ENCODE measurements at regions not wholly inside any gene's neighbourhood (a gene's known extent, or its start where the extent isn't known, plus 50 kb on each side); places are given as distances from the start of the nearest gene placed in this dataset.
"Not testable (repeated sequence)": the region's sequence is repeated elsewhere in the genome, so short reads cannot be mapped to it uniquely, and the experiment has no call there.

GRCh38 chr10:3382092-3382491 is 209.5 kb upstream of the PITRM1 start:
- no peak for DNase-seq
- no peak overlapping the region for H3K4me3 ChIP-seq (ENCODE audit: low read length)
- no peaks in the 10 kb centered on the region for H3K4me1 ChIP-seq (ENCODE audit: control insufficient read depth, insufficient read depth, low read length)
- H3K27ac ChIP-seq (ENCODE audit: low read length), result no peak overlapping the region
- no peaks in the 10 kb centered on the region for H3K27me3 ChIP-seq (ENCODE audit: control insufficient read depth, insufficient read depth, low read length)
- WGBS (ENCODE audit: insufficient coverage), result 77% methylated on average over 2 of the region's 2 CpGs
- no peaks in the 10 kb centered on the region for H3K36me3 ChIP-seq (ENCODE audit: control insufficient read depth, insufficient read depth, low read length)
- H3K9me3 ChIP-seq (replicated peaks; ENCODE audit: control insufficient read depth, low read depth, low read length), result peaks cover 15% of the 10 kb centered on the region

GRCh38 chr10:3380406-3381050 is 207.9 kb upstream of the PITRM1 start:
- H3K27ac ChIP-seq (ENCODE audit: low read length), result no peak overlapping the region
- DNase-seq, result no peak
- no peak overlapping the region for H3K4me3 ChIP-seq (ENCODE audit: low read length)
- no peaks in the 10 kb centered on the region for H3K27me3 ChIP-seq (ENCODE audit: control insufficient read depth, insufficient read depth, low read length)
- WGBS (ENCODE audit: insufficient coverage), result 95% methylated on average over 4 of the region's 7 CpGs
- peaks cover 10% of the 10 kb centered on the region for H3K9me3 ChIP-seq (replicated peaks; ENCODE audit: control insufficient read depth, low read depth, low read length)
- H3K4me1 ChIP-seq (ENCODE audit: control insufficient read depth, insufficient read depth, low read length), result no peaks in the 10 kb centered on the region
- H3K36me3 ChIP-seq (ENCODE audit: control insufficient read depth, insufficient read depth, low read length), result no peaks in the 10 kb centered on the region

GRCh38 chr10:3376631-3377030 is 204.0 kb upstream of the PITRM1 start:
- no peak for DNase-seq
- Histone ChIP-seq H3K4me3 (ENCODE audit: low read length) (no peak overlapping the region), H3K9me3 (replicated peaks; ENCODE audit: control insufficient read depth, low read depth, low read length) (peaks cover 4% of the 10 kb centered on the region), H3K27ac (ENCODE audit: low read length) (no peak overlapping the region), H3K27me3 (ENCODE audit: control insufficient read depth, insufficient read depth, low read length) (peaks cover 2% of the 10 kb centered on the region), H3K36me3 (ENCODE audit: control insufficient read depth, insufficient read depth, low read length) (no peaks in the 10 kb centered on the region), H3K4me1 (ENCODE audit: control insufficient read depth, insufficient read depth, low read length) (no peaks in the 10 kb centered on the region)
- 82% methylated on average over 17 of the region's 17 CpGs for WGBS (ENCODE audit: insufficient coverage)

GRCh38 chr10:3375505-3375904 is 202.9 kb upstream of the PITRM1 start:
- no peaks in the 10 kb centered on the region for H3K4me1 ChIP-seq (ENCODE audit: control insufficient read depth, insufficient read depth, low read length)
- peaks cover 2% of the 10 kb centered on the region for H3K27me3 ChIP-seq (ENCODE audit: control insufficient read depth, insufficient read depth, low read length)
- 76% methylated on average over 4 of the region's 5 CpGs for WGBS (ENCODE audit: insufficient coverage)
- H3K27ac ChIP-seq (ENCODE audit: low read length), result no peak overlapping the region
- H3K9me3 ChIP-seq (replicated peaks; ENCODE audit: control insufficient read depth, low read depth, low read length), result peaks cover 4% of the 10 kb centered on the region
- no peak for DNase-seq
- no peak overlapping the region for H3K4me3 ChIP-seq (ENCODE audit: low read length)
- no peaks in the 10 kb centered on the region for H3K36me3 ChIP-seq (ENCODE audit: control insufficient read depth, insufficient read depth, low read length)

GRCh38 chr10:3374914-3375313 is 202.3 kb upstream of the PITRM1 start:
- Histone ChIP-seq H3K4me3 (ENCODE audit: low read length) (no peak overlapping the region), H3K36me3 (ENCODE audit: control insufficient read depth, insufficient read depth, low read length) (no peaks in the 10 kb centered on the region), H3K27ac (ENCODE audit: low read length) (no peak overlapping the region), H3K4me1 (ENCODE audit: control insufficient read depth, insufficient read depth, low read length) (no peaks in the 10 kb centered on the region), H3K9me3 (replicated peaks; ENCODE audit: control insufficient read depth, low read depth, low read length) (peaks cover 4% of the 10 kb centered on the region), H3K27me3 (ENCODE audit: control insufficient read depth, insufficient read depth, low read length) (peaks cover 2% of the 10 kb centered on the region)
- DNase-seq, result no peak
- 60% methylated on average over 1 of the region's 2 CpGs for WGBS (ENCODE audit: insufficient coverage)

GRCh38 chr10:3373374-3374027 is 200.9 kb upstream of the PITRM1 start:
- DNase-seq; H3K4me1 ChIP-seq (ENCODE audit: control insufficient read depth, insufficient read depth, low read length); H3K4me3 ChIP-seq (ENCODE audit: low read length); H3K36me3 ChIP-seq (ENCODE audit: control insufficient read depth, insufficient read depth, low read length); H3K9me3 ChIP-seq (replicated peaks; ENCODE audit: control insufficient read depth, low read depth, low read length); H3K27ac ChIP-seq (ENCODE audit: low read length); H3K27me3 ChIP-seq (ENCODE audit: control insufficient read depth, insufficient read depth, low read length): not testable (repeated sequence)
- 86% methylated on average over 5 of the region's 13 CpGs for WGBS (ENCODE audit: insufficient coverage)

GRCh38 chr10:3372281-3372680 is 199.7 kb upstream of the PITRM1 start:
- no peak overlapping the region for H3K4me3 ChIP-seq (ENCODE audit: low read length)
- H3K36me3 ChIP-seq (ENCODE audit: control insufficient read depth, insufficient read depth, low read length), result no peaks in the 10 kb centered on the region
- H3K9me3 ChIP-seq (replicated peaks; ENCODE audit: control insufficient read depth, low read depth, low read length), result no peaks in the 10 kb centered on the region
- H3K27ac ChIP-seq (ENCODE audit: low read length), result no peak overlapping the region
- DNase-seq, result no peak
- no CpG with 5 or more reads among the region's 3 CpGs for WGBS (ENCODE audit: insufficient coverage)
- H3K4me1 ChIP-seq (ENCODE audit: control insufficient read depth, insufficient read depth, low read length), result no peaks in the 10 kb centered on the region
- H3K27me3 ChIP-seq (ENCODE audit: control insufficient read depth, insufficient read depth, low read length), result peaks cover 2% of the 10 kb centered on the region

DNA sequence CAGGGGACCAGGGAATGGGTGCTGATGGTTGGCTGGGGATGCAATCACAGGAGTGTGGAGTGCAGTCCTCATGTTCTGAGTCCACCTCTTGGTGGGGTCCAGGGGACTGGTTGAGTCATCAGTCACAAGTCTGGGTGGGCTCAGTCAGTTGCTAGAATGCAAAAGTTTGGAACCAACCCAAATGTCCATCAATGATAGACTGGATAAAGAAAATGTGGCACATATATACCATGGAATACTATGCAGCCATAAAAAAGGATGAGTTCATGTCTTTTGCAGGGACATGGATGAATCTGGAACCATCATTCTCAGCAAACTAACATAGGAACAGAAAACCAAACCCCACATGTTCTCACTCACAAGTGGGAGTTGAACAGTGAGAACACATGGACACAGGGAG is 199.0 kb upstream of the PITRM1 start:
- not testable (repeated sequence) for H3K4me3 ChIP-seq (ENCODE audit: low read length); DNase-seq; H3K9me3 ChIP-seq (replicated peaks; ENCODE audit: control insufficient read depth, low read depth, low read length); H3K36me3 ChIP-seq (ENCODE audit: control insufficient read depth, insufficient read depth, low read length); H3K27ac ChIP-seq (ENCODE audit: low read length); H3K27me3 ChIP-seq (ENCODE audit: control insufficient read depth, insufficient read depth, low read length); H3K4me1 ChIP-seq (ENCODE audit: control insufficient read depth, insufficient read depth, low read length)

- DNase-seq, result no peak
- Histone ChIP-seq H3K27ac (ENCODE audit: low read length) (no peak overlapping the region), H3K27me3 (ENCODE audit: control insufficient read depth, insufficient read depth, low read length) (no peaks in the 10 kb centered on the region), H3K4me1 (ENCODE audit: control insufficient read depth, insufficient read depth, low read length) (no peaks in the 10 kb centered on the region), H3K36me3 (ENCODE audit: control insufficient read depth, insufficient read depth, low read length) (no peaks in the 10 kb centered on the region), H3K9me3 (replicated peaks; ENCODE audit: control insufficient read depth, low read depth, low read length) (no peaks in the 10 kb centered on the region), H3K4me3 (ENCODE audit: low read length) (no peak overlapping the region)
- WGBS (ENCODE audit: insufficient coverage), result 83% methylated on average over 1 of the region's 6 CpGs
These were observed 194.3 kb upstream of the PITRM1 start for GRCh38 chr10:3366735-3367405.

DNA sequence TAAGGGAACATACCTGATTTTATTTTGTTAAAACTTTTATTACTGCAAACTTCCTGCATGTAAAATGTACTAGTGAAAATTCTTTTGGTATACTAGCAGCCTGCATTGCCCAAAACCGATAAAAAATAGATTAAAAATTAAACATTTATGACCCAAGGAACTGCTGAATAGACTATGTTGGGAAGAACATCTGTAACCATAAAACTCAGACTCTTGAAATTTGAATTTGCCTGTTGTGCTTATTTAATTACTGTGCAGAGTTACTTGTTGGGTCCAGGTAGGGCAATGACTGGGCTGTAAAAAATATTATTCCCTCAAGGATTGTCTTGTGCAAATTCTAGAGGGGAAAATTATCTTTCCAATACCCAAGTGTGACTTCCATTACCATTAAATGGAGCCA is 193.5 kb upstream of the PITRM1 start:
- DNase-seq, result no peak
- Histone ChIP-seq H3K27me3 (ENCODE audit: control insufficient read depth, insufficient read depth, low read length) (no peaks in the 10 kb centered on the region), H3K9me3 (replicated peaks; ENCODE audit: control insufficient read depth, low read depth, low read length) (peaks cover 4% of the 10 kb centered on the region), H3K4me1 (ENCODE audit: control insufficient read depth, insufficient read depth, low read length) (no peaks in the 10 kb centered on the region), H3K36me3 (ENCODE audit: control insufficient read depth, insufficient read depth, low read length) (no peaks in the 10 kb centered on the region), H3K27ac (ENCODE audit: low read length) (no peak overlapping the region), H3K4me3 (ENCODE audit: low read length) (no peak overlapping the region)
- WGBS (ENCODE audit: insufficient coverage), result no CpG with 5 or more reads among the region's 1 CpG
